ENCODE measurements at regions not wholly inside any gene's neighbourhood (a gene's known extent, or its start where the extent isn't known, plus 50 kb on each side); places are given as distances from the start of the nearest gene placed in this dataset.

GRCh38 chr1:53378061-53378460, 50.2 kb upstream of the LRP8 start:
- DNase-seq = no peak

GRCh38 chr1:53378932-53379661, 51.2 kb upstream of the LRP8 start:
- no peak for DNase-seq

GRCh38 chr1:53379662-53380002, 51.8 kb upstream of the LRP8 start:
- DNase-seq = no peak

GRCh38 chr1:53380296-53380695, 52.4 kb upstream of the LRP8 start:
- DNase-seq = no peak

- no peak for DNase-seq
Measured at GRCh38 chr1:53381790-53382401, 54.0 kb upstream of the LRP8 start.

- DNase-seq = no peak
Measured at GRCh38 chr1:53383136-53383870, 55.4 kb upstream of the LRP8 start.

GRCh38 chr1:53384796-53385195, 56.9 kb upstream of the LRP8 start:
- DNase-seq = no peak

GRCh38 chr1:53385276-53386225, 57.7 kb upstream of the LRP8 start:
- DNase-seq = peak; percentile 28 to 32

- no peak for DNase-seq
Measured at GRCh38 chr1:53388963-53389362, 61.1 kb upstream of the LRP8 start.

GRCh38 chr1:53390261-53390660, 62.4 kb upstream of the LRP8 start:
- DNase-seq = peak; percentile 58 to 59

- DNase-seq = no peak
Measured at GRCh38 chr1:53390736-53391135, 62.9 kb upstream of the LRP8 start.

- no peak for DNase-seq
Measured at GRCh38 chr1:53391296-53391695, 63.4 kb upstream of the LRP8 start.

- no peak for DNase-seq
Measured at GRCh38 chr1:53391982-53392381, 64.1 kb upstream of the LRP8 start.

GRCh38 chr1:53392460-53392859, 64.6 kb upstream of the LRP8 start:
- no peak for DNase-seq

- DNase-seq = peak; percentile 47 to 52
Measured at GRCh38 chr1:53393325-53393792, 65.5 kb upstream of the LRP8 start.

GRCh38 chr1:53394306-53394705, 64.9 kb upstream of the DMRTB1 start:
- DNase-seq = no peak

- DNase-seq = no peak
Measured at GRCh38 chr1:53395671-53396215, 63.5 kb upstream of the DMRTB1 start.

- DNase-seq = no peak
Measured at GRCh38 chr1:53396573-53397268, 62.5 kb upstream of the DMRTB1 start.

GRCh38 chr1:53398091-53398490, 61.1 kb upstream of the DMRTB1 start:
- no peak for DNase-seq

GRCh38 chr1:53398576-53399365, 60.4 kb upstream of the DMRTB1 start:
- no peak for DNase-seq
